AG08395 (cell line): ENCODE measurements at regions not wholly inside any gene's neighbourhood (a gene's known extent, or its start where the extent isn't known, plus 50 kb on each side); places are given as distances from the start of the nearest gene placed in this dataset.

Experiments
- DNase-seq: peaks from one replicate; pipeline ENCODE4 v3.0.0; 2012; ENCODE audit warnings: mixed read lengths, low spot score

DNA sequence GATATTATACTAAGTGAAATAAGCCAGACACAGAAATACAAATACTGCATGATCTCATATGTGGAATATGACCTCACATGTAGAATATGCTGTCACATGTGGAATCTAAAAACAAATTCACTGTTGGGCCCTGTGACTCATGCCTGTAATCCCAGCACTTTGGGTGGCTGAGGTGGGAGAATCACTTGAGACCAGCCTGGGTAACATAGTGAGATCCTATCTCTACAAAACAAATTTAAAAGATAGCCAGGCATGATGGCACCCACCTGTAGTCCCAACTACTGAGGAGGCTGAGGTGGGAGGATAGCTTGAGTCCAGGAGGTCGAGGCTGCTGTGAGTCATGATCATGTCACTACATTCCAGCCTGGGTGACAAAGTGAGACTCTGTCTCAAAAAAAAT lies 160.3 kb downstream of the PTEN start:
- DNase-seq: no peak

DNA sequence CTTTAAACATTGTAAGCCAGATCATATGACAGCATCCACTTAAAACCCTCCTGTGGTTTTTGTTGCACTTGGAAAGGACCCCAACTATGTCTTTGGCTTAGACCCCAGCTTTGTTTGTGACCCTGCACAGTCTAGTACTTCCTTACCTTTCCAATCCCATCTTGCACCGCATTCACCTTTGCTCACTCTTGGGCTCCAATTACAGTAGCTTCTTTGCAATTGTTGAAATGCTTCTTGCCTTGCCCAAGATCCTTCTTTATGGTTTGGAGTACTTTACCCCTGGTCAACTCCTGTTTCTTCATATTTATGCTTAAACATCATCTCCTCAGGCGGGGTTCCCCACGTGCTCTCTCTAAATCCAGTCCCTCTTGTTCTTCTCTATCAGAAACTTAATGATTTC lies 162.6 kb downstream of the PTEN start:
- DNase-seq: no peak

DNA sequence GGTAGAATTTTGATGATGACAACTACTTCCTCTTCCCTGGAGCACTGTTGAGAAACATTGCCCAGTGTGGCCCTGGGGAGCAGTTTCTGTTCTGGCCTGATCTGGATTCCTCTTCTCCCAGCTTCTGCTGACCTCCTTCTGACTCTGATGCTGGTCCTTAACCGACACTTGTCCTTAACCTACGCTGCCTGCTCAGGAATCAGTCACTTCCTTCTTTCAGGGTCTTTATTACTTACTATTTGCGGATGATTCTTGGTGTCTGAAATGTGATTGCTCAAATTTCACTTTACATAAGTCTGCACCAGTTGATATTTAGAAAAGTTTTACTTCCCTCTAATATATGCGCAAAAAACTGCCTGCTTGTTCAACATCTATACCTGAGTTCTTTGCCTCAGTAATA lies 164.1 kb downstream of the PTEN start:
- DNase-seq: no peak

DNA sequence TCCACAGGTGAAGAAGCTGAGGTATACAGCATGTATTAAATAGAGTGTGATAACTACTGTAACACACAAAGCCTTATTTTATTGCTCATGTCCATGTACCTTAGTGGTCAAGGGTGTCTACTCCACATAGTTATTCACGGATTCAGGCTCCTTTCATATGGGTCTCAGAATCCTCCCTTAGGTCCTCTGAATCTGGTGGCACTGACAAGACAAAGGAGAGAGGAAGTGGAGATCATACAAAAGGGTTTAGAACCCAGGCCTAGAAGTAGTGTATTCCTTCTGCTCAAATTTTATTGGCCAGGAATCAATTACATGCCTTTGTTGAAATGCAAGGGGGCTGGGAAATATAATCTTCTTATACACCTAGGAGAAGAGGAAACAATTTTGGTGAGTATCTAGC lies 164.6 kb downstream of the PTEN start:
- DNase-seq: no peak

DNA sequence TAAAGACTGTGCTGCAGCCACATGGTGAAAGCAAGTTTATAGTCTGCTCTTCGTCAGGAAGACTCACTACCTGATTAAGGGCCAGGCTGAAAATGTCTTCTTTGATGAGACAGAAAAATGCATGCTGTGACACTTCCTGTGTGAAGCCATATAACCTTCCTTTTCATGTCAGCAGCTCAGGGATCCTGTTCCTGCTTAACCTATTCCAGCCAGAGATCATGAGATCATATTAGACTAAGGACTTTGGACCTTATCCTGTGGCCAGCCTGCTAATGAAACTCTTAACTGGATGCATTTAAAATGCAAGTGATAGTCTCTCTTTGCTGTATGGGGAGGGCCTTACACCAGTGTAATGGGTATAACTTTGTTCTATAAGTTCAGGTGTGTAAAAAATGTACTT lies 165.2 kb downstream of the PTEN start:
- DNase-seq: no peak

DNA sequence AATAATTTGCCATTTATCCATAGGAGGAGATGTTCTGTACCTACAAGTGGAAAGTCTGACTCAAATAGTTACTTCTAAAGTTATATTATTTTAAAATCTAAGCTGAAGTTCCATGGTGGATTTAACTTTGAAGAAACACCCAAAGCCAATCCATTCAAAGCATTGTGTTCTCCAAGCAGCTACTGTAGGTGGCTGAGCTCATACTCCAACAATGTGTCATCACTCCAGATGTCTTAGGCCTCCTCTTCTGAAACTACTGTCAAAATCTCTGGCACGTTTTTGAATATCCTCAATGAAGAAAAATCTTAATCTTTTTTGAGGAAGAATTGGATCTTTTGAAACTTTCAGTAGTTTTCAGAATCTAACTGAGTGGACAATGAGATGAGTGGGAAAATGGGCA lies 169.1 kb downstream of the PTEN start:
- peak; percentile 73 for DNase-seq

DNA sequence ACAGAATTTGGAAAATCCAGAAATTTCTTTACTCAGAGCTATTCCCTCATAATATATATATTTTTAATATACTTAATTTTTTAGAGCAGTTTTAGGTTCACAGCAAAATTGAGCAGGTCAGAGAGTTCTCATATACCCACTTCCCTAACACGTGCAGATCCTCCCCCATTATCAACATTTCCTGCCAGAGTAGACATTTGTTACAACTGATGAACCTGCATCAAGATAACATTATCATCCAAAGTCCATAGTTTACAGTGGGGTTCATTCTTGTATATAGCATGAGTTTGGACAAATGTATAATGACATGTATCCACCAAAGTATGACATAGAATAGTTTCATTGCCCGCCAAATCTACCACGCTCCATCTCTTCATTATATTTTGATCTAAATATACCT lies 170.0 kb downstream of the PTEN start:
- DNase-seq: no peak

DNA sequence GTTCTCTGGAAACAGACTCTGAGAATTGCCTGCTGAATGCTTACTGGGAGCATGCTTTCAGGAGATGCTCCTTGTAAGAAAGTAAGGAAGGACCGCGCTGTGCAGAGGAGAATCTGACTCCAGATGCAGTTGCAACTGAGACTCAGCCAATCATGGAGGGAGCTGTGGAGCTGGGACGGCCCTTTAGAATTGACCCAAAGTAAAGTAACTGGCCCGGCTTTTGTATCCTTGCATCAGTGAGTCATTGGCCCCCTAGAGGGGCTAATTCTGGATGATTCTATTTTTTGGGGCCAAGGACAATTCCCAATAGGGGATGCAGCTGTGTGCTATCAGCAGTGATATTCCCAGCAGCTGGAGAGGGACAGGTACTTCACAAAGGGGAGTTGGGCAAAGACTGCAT lies 170.4 kb downstream of the PTEN start:
- DNase-seq: no peak

DNA sequence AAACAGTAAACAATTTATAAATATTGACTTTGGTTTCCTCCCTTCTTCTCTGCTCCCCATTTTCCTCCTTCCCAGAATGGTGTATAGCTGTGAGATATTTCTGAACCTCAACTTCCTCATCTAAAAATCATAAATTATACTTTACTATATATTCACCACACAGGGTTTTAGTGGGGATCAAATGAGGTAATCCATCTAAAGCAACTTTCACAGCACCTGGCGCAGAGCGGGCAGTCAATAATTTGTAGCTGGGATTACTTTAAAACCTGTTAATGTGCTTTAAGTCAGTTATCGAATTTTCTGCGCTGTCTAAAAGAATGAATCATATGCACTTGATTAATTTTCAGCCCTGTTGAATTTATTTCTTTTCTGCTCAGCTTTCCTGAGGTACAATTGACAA lies 172.7 kb downstream of the PTEN start:
- DNase-seq: no peak

DNA sequence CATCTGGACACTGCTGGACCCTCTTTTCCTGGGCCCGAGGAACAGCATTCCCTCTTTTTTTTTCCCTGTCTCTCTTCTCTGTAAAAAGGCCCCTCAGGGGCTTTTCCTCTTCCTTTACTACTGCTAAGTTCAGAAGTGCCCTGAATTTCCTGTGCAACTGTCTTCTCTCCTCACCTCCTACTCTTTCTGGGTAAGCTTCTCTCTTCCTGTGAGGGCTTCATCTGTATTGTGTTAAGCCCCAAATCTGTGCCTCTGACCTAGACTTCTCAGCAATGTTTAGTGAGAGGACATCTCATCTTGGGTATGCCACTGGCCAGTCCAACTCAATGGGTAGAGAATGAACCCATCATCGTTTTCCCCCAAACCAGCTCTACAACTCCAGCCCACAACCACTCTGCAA lies 174.2 kb downstream of the PTEN start:
- no peak for DNase-seq

DNA sequence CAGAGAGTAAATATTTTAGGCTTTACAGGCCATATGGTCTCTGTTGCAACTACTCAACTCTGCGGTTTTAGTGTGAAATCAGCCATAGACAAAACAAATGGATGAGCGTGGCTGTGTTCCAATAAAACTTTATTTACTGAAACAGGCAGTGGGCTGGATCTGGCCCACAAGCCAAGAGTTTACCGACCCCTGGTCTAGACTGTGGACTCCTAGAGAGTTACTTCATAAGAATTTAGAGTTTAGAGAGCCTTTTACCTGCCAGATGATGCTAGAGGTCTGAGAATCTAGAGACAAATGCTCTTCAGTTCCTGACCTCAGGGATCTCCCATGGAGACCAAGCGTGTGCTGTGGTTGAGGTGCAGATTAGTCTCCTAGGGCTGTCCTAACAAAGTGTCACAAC lies 174.8 kb downstream of the PTEN start:
- DNase-seq: peak; percentile 9

DNA sequence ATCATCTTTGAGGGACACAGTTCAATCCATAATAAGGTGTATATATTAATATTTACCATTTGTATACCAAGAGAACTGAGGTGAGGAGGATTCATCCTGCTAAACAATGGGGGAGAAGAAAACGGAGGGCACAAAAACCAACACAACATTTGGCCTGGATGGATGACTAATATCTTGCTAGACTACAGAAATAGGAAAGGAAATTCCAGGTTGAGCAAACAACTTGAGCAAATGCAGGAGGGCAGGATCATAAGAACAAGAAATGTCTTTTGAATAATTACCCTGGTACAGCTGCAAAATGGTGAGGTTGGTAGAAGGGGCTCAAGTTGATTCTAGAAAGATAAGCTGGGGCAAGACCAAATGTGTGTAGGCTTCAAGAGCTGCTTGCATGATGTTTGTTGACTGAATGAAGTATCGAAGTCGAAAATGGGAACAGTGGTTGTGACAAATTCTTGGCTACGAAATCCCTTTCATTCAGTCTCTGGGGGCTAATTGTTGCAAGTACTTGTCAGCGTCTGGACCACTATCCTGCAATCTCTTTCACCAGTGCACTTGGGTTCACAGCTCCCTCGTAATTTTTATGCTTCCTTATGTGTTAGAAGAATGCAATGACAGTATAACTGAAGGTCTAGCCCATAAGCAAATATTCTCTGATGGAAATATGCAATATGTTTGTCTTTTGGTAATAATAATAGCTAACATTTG lies 176.2 kb downstream of the PTEN start:
- peak; percentile 35 for DNase-seq

DNA sequence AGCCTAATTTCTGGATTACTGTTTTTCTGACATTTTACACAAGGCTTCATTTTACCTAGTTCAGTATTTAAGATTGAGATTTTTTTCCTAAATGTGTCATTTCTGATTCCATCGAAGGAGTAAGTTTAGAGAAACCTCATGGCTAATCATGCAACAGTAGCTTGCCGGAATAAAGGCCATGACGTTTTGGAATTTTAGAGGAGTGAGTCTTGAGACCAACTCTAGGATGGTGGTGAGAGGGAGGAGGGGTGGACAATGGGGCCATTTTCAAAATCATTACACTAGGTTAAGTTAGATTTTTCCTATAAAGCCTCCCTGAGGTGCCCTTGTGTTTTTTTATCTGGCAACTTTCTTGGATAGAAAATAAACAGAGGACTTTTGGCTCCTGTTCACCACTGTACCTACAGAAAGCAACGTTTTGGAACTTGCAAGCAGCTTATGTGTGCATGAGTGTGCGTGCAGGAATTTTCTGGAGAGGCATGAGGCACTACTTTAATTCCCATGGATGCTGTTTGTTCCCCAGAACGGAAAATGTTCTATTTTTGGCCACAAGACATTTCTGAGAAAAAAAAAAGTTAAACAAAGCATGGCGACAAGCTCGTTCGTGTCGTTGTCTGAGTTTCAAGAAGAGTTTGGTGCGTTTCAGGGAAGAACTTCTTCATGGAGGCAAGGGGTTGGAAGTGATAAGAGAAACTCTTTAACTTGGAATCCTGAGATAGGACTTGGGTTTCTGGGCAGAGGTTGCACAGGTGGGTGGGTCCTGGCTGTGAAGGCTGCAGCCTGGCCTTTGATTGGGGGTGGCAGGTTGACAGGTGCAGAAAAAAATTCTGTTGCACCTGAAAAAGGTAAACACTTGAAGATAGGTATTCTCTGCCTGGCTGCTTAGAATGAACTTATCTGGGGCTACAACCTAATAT lies 178.1 kb downstream of the PTEN start:
- peak; percentile 57 for DNase-seq

DNA sequence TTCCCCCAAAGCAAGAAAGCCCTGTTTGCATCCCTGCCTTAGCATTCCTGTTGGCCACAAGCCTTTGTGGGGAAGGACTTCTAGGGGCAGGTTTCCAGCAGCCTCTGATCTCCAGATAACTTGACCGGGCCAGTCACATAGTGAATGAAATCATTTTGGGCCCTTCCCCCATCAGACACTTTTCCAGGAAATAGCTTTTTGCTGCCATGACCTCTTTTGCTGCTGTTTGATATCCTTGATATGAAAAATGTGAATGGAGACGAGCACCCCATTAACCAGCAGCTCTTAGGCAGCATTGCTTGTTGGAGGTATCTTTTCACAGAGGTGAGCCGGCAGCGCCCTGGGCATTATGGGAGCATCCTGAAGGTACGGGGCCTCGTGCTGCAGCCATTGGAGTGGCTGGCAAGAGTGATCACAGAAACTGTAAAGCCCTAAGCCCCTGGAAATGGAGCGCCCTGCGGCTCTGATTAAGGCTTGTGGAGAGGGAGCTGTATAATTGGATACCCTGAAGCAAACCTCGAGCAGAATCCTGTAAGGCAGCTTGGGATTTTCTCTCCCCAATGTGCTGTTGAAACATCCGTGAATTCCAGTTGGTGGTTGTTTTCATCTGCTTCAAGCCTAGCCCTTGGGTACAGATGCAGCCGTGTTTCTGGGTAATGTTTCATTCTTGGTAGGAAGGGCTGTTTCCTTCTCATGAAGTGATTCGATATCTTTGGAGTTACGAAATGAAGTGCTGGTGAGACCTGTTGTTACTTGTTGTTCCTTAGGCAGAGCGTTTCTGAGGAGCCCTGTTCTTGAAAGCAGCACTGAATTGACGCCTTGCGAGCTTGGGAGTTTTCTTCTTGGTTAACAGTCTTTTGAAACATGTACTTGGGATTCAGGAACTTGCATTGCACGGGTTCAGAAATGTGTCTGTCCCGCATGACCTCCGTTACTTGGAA lies 179.0 kb downstream of the PTEN start:
- peak; percentile 51 for DNase-seq

DNA sequence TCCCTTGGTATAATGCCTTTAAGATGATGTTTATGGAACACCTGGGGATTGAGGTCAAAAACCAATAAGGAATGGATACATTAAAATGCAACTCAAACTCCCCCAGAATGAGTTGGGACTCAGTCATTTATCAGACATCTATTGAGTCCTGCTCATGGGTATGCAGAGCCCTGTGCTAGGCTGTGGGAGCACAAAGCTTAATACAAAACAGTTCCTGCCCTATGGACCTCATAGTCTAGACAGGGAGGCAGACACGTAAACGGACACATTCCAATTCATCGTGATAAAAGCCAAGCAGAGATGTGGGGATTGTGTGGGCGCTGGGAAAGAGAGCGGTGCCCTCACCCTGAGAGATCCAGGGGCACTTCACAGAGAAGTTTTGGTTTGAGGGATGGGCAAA lies 181.7 kb downstream of the PTEN start:
- no peak for DNase-seq

DNA sequence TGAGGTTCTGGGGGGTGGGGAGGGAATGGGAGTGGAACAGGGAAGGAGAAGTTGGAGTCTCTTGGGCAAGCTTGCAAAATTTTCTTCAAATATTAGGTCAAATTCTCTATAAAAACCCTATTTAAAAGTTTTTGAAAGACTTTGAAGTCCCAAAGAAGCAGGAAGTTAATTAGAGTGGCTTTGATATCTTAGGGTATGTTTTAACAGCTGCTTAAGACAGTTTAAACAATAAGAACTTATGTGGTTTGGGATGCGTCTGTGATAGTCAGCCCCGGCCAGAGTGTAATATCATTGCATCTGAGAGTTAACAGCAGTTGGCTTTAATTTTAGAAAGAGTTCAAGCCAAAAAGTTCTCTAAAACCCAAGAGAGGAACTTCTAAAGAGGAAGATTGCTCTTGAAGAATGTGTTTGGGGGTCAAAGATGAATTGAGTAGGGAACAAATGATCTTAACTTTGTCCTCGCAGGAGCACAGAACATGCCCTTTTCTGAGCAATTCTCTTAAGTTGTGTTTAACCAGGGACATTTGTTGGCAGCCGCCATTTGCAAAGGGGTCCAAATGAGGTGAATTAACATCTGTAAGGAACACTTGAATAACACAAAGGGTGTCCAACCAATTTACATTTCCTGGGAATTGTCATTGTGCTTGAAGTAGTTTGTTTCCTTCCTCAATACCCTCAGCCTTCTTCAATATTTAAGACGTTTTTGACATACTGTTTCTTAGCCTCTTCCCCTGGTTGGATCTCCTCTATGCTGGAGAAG lies 182.4 kb downstream of the PTEN start:
- DNase-seq: no peak

DNA sequence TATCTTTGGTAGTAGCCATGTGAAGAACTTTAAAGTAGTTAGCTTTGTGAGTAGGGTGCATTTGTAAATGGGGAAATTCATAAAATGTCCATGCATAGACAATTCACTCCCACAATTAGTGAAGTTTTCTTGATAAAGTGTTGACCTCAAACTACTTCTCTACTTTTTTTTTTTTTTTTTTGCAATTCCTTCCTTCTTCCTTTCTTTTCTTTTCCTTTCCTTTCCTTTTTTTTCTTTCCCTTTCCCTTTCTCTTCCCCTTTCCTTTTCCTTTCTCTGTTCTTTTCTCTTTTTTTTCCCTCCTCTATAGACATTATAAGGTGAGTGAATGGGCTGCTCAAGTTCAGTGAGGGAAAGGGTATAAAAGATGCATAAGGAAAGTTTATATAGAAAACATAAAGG lies 184.2 kb downstream of the PTEN start:
- DNase-seq: no peak

DNA sequence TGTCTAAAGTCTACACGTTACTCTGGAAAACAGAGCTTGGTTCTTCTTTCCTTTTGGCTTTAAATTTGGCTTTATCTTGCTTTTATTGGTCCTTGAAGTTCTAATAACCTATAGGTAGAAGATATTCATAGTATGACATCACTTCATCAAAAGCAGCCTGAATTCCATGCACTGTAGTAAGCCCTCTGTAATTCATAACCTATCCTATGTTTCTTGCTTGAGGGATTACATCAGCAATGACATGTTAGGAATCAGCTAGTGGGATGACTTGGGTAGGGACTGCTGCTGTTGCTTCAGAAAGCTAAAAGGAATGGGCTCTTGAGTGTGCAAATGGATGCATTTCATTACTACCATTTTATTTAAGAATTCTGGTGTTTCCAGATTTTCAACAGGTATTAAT lies 184.9 kb downstream of the PTEN start:
- DNase-seq: no peak

DNA sequence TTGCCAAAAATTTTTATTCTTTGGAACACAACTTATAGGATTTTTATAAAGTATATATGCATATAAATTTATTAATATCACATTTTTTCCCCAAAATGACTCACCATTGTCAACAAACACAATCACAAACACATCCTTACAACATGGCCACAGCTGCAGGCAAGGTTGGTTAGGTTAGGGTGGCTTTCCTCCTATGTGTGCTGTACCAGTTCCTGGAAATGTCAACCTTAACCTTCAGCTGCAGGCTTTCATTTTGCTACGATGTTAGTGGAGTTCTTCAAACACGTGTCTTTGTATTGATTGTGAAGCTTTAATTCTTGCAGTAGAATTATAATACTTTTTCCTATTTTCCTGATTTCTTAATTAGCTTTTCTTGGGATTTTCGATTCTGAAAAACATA lies 185.8 kb downstream of the PTEN start:
- no peak for DNase-seq

DNA sequence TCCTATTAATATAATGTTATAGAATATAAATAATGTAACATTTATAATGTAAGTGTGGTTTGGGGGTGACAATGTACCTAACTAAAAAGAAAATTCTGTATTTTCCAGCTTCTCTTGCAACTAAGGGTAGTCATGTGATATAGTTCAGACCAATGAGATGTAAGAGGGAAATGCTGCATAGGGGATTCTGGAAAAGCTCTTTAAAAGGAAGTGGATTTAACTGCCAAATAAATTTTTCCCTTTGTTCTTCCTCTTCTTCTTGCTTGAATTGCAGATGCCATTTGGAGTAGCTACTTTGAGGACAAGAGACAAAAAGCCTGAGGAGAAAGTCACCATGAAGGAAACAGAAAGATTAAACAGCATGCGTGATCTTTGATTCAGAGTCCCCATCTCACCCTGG lies 194.3 kb downstream of the PTEN start:
- no peak for DNase-seq

DNA sequence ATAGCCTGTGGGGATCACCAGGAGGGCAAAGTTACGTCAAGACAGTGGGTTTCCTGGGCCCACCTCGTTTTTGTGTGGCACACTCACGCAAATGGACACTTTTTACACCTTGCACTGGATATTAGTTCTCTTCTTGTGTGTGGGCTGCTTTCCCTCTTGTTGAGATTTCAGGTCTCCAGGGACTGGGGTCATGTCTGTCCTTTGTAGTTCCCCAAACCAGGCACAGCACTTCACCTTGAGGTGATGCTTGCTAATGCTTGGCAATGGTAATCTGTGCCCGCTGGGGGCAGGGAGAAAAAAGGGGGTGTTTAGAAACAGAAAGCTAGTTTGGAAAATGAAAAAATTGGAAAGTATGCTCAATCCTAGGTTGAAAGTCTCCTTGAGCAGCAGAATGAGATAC lies 195.3 kb downstream of the PTEN start:
- no peak for DNase-seq

DNA sequence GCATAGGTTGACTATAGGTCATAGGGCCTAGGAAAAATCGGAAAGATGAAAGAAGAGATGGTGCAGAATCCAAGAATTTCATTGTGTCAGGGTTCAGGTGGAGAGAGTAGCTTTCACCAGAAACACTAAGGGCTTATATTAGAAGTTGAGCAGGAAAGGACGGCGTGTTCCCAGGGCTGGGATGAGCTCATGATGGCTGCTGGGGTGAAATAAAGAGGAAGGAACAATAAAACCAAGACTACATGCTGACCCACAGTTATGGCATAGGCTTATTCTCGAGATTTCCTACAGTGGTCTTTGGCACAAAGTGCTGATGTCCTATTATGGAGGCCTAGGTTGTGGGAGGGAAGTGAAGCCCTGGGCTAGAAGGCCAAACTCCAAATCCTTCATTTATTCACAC lies 195.8 kb downstream of the PTEN start:
- no peak for DNase-seq
